Panc1 (cell line): ENCODE measurements at regions not wholly inside any gene's neighbourhood (a gene's known extent, or its start where the extent isn't known, plus 50 kb on each side); places are given as distances from the start of the nearest gene placed in this dataset.

ENCODE experiments used
- ATAC-seq: fragments of 200-7000 bp; cut with Tn5 transposase; 2 replicates; pipeline ENCODE4 v1.9.1; 2020; ENCODE audit warnings: mild to moderate bottlenecking, moderate library complexity
- BruUV-seq: library from RNA; stranded (reverse); fragments of 400-500 nt; replicated peaks from 2 replicates; lab custom pipeline; 2021; lab: Mats Ljungman, UMichigan
- CTCF ChIA-PET: fragments of 300-600 bp; sonication (Branson Sonifier 250); formaldehyde crosslinking; loops from one replicate; lab custom pipeline; 2022; ENCODE audit warnings: antibody characterized with exemption; lab: Charles Lee
- POLR2A ChIA-PET: fragments of 300-600 bp; sonication (Branson Sonifier 250); formaldehyde crosslinking; loops from one replicate; lab custom pipeline; 2022; ENCODE audit warnings: antibody characterized with exemption; lab: Charles Lee
- DNase-seq: peaks from one replicate; pipeline ENCODE4 v3.0.0-alpha.2; 2010; ENCODE audit warnings: low read depth, low spot score
- H3K27ac ChIP-seq: 2 replicates; pipeline ENCODE4 v1.5.1; 2011; ENCODE audit warnings: mild to moderate bottlenecking, low read length, inconsistent platforms
- H3K27me3 ChIP-seq: fragments of 200-500 bp; sonication (Bioruptor generic); 2 replicates; pipeline ENCODE4 v1.6.0; 2014; ENCODE audit warnings: low read length, inconsistent platforms; ENCODE audit not compliant: control insufficient read depth, insufficient read depth
- H3K36me3 ChIP-seq: fragments of 200-500 bp; sonication (Bioruptor generic); 2 replicates; pipeline ENCODE4 v1.5.1; 2014; ENCODE audit warnings: inconsistent platforms, mild to moderate bottlenecking, low read length, moderate library complexity; ENCODE audit not compliant: control insufficient read depth, insufficient read depth
- H3K4me1 ChIP-seq: 2 replicates; pipeline ENCODE4 v1.5.1; 2011; ENCODE audit warnings: inconsistent platforms, mild to moderate bottlenecking, low read length, moderate library complexity; ENCODE audit not compliant: control insufficient read depth, insufficient read depth
- H3K4me3 ChIP-seq, 2 experiments: 2 replicates each; pipeline ENCODE4 v1.5.1; 2011 to 2012; ENCODE audit warnings: low read depth in 2 of 2, low read length in 2 of 2, mild to moderate bottlenecking in 2 of 2, inconsistent platforms in 1 of 2, moderate library complexity in 1 of 2
- H3K9me3 ChIP-seq: fragments of 200-500 bp; sonication (Bioruptor generic); 2 replicates; pipeline ENCODE4 v1.5.1; 2014; ENCODE audit warnings: low read depth, mild to moderate bottlenecking, inconsistent platforms, low read length, moderate library complexity; ENCODE audit not compliant: control insufficient read depth, insufficient read depth
- POLR2AphosphoS5 ChIP-seq: IDR thresholded peaks from 2 replicates; pipeline ENCODE4 v1.6.1; 2012; ENCODE audit warnings: mild to moderate bottlenecking, low read depth, low read length, moderate library complexity
- SIN3A ChIP-seq: IDR thresholded peaks from 2 replicates; pipeline ENCODE4 v1.6.1; 2012; ENCODE audit warnings: low read depth, mild to moderate bottlenecking, low read length, moderate library complexity, borderline replicate concordance; ENCODE audit not compliant: insufficient read depth
- TCF7L2 ChIP-seq: IDR thresholded peaks from 2 replicates; pipeline ENCODE4 v1.6.1; 2011; ENCODE audit warnings: mild to moderate bottlenecking, low read depth, low read length, inconsistent platforms
- in situ Hi-C: cut with HindIII; loops from 2 replicates; pipeline ENCODE4 v1.10.0; 2016; ENCODE audit warnings: low sequenced_read_pairs, low pct_unique_long_range_greater_than_20kb
- intact Hi-C: fragments of 100-400 bp; cut with micrococcal nuclease; formaldehyde crosslinking; loops from one replicate; pipeline ENCODE4 v1.10.0; 2022; ENCODE audit not compliant: unreplicated experiment
- TF ChIP-seq, protein P1 (sequence below): fragments of 450-650 bp; IDR thresholded peaks from 2 replicates; pipeline ENCODE4 v1.5.1; 2017; ENCODE audit warnings: mild to moderate bottlenecking
- TF ChIP-seq, protein P2 (sequence below), 2 experiments: IDR thresholded peaks; 2 replicates each; pipeline ENCODE4 v1.6.1; 2011 to 2012; ENCODE audit warnings: low read depth in 2 of 2, control low read depth in 1 of 2, low read length in 1 of 2, mild to moderate bottlenecking in 1 of 2, moderate library complexity in 1 of 2; ENCODE audit not compliant: insufficient read depth in 1 of 2

- no peak overlapping the region for H3K4me3 ChIP-seq
- ChIA-PET POLR2A (no interaction called here), CTCF (no interaction called here)
- no peak overlapping the region for H3K27ac ChIP-seq
- no peaks in the 10 kb centered on the region for H3K27me3 ChIP-seq
- no peaks in the 10 kb centered on the region for H3K36me3 ChIP-seq
- in situ Hi-C loops (no loop called here), intact Hi-C loops (no loop called here)
- TF ChIP-seq, protein P1, sequence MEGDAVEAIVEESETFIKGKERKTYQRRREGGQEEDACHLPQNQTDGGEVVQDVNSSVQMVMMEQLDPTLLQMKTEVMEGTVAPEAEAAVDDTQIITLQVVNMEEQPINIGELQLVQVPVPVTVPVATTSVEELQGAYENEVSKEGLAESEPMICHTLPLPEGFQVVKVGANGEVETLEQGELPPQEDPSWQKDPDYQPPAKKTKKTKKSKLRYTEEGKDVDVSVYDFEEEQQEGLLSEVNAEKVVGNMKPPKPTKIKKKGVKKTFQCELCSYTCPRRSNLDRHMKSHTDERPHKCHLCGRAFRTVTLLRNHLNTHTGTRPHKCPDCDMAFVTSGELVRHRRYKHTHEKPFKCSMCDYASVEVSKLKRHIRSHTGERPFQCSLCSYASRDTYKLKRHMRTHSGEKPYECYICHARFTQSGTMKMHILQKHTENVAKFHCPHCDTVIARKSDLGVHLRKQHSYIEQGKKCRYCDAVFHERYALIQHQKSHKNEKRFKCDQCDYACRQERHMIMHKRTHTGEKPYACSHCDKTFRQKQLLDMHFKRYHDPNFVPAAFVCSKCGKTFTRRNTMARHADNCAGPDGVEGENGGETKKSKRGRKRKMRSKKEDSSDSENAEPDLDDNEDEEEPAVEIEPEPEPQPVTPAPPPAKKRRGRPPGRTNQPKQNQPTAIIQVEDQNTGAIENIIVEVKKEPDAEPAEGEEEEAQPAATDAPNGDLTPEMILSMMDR: no peak
- no peak for TF ChIP-seq POLR2AphosphoS5
- TF ChIP-seq SIN3A: no peak
- no peak for TF ChIP-seq TCF7L2
- TF ChIP-seq, protein P2, sequence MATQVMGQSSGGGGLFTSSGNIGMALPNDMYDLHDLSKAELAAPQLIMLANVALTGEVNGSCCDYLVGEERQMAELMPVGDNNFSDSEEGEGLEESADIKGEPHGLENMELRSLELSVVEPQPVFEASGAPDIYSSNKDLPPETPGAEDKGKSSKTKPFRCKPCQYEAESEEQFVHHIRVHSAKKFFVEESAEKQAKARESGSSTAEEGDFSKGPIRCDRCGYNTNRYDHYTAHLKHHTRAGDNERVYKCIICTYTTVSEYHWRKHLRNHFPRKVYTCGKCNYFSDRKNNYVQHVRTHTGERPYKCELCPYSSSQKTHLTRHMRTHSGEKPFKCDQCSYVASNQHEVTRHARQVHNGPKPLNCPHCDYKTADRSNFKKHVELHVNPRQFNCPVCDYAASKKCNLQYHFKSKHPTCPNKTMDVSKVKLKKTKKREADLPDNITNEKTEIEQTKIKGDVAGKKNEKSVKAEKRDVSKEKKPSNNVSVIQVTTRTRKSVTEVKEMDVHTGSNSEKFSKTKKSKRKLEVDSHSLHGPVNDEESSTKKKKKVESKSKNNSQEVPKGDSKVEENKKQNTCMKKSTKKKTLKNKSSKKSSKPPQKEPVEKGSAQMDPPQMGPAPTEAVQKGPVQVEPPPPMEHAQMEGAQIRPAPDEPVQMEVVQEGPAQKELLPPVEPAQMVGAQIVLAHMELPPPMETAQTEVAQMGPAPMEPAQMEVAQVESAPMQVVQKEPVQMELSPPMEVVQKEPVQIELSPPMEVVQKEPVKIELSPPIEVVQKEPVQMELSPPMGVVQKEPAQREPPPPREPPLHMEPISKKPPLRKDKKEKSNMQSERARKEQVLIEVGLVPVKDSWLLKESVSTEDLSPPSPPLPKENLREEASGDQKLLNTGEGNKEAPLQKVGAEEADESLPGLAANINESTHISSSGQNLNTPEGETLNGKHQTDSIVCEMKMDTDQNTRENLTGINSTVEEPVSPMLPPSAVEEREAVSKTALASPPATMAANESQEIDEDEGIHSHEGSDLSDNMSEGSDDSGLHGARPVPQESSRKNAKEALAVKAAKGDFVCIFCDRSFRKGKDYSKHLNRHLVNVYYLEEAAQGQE (IDR thresholded peaks at IDR 0.05; ENCODE audit: insufficient read depth in 1 of 2, low read depth in 2 of 2, low read length in 1 of 2): no peak
- no TSS peak for BruUV-seq
- H3K9me3 ChIP-seq: no peaks in the 10 kb centered on the region
- no peaks in the 10 kb centered on the region for H3K4me1 ChIP-seq
- DNase-seq (no peak), ATAC-seq (no peak)
These were observed 75.2 kb upstream of the KCNA3 start for GRCh38 chr1:110749960-110750359.

DNA sequence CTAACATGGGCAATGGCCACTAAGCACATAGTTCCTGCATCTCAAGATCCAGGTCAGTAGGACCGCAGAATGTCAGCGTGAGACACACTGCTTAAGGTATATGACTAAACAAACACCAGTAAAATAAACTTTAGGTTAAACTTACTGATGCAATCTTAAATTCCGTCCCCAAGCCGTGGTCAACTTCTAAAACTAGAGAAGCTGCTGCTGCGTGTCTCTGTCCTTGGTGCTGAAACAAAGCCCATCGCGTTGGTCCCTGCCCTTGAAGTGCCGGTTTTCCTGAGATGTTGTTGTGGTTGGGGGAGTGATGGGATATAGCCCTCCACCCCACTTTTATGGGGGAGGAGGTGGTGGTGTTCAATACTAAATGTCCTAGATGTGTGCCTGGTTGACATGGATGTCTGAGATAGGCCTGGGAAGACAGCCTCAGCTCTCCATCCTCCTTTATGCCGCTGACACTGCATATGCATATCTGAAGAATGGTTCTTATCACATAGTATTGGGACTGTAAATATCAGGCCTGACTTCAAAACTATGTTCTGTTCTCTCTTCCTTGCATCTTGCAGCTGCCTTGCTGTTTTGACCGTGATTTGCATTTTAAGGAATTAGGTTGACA, 72.0 kb upstream of the KCNA3 start:
- Histone ChIP-seq H3K4me1 (no peaks in the 10 kb centered on the region), H3K27me3 (no peaks in the 10 kb centered on the region), H3K4me3 (no peak overlapping the region), H3K27ac (no peak overlapping the region), H3K36me3 (no peaks in the 10 kb centered on the region), H3K9me3 (no peaks in the 10 kb centered on the region)
- DNase-seq (no peak), ATAC-seq (no peak)
- TF ChIP-seq TCF7L2 (no peak), SIN3A (no peak)
- TF ChIP-seq, protein P1: no peak
- TF ChIP-seq, protein P2 (IDR thresholded peaks at IDR 0.05; ENCODE audit: insufficient read depth in 1 of 2, low read depth in 2 of 2, low read length in 1 of 2): peak; percentile 92 to 93
- intact Hi-C loops (no loop called here), in situ Hi-C loops (no loop called here)
- POLR2A ChIA-PET: no interaction called here
- BruUV-seq: no TSS peak
- CTCF ChIA-PET: no interaction called here
